Spleen (tissue), 7 donors: ENCODE measurements at regions not wholly inside any gene's neighbourhood (a gene's known extent, or its start where the extent isn't known, plus 50 kb on each side); places are given as distances from the start of the nearest gene placed in this dataset.

Source experiments
- POLR2A ChIP-seq, 3 donors: fragments of 450-650 bp; IDR thresholded peaks; one replicate each; pipeline ENCODE4 v1.5.1; 2017; ENCODE audit warnings: antibody characterized with exemption in 3 of 3, mild to moderate bottlenecking in 1 of 3
- POLR2AphosphoS5 ChIP-seq, 3 donors: sonication (generic); formaldehyde crosslinking; IDR thresholded peaks; one replicate each; pipeline ENCODE4 v1.5.1; 2017; ENCODE audit warnings: antibody characterized with exemption in 3 of 3
- TF ChIP-seq, protein P1 (sequence below), 11 experiments: fragments of 200-600 bp in 7 of 11; fragments of 450-650 bp in 4 of 11; sonication (generic) in 4 of 11; IDR thresholded peaks in 8 of 11; conservative IDR thresholded peaks in 3 of 11; 1 replicate in 7 of 11; 2 replicates in 4 of 11; pipeline versions ENCODE4 v1.4.0 to v1.8.0; 2016 to 2021; ENCODE audit warnings: antibody characterized with exemption in 11 of 11, inconsistent platforms in 4 of 11, mild to moderate bottlenecking in 1 of 11
- donor health status: DM: no; HTN: no; CAD: no; lungs with moderate emphysema.
- donor health status: DM: no; HTN: no; CAD: no.
- donor health status: DM: no; HTN: no; CAD: no.

DNA sequence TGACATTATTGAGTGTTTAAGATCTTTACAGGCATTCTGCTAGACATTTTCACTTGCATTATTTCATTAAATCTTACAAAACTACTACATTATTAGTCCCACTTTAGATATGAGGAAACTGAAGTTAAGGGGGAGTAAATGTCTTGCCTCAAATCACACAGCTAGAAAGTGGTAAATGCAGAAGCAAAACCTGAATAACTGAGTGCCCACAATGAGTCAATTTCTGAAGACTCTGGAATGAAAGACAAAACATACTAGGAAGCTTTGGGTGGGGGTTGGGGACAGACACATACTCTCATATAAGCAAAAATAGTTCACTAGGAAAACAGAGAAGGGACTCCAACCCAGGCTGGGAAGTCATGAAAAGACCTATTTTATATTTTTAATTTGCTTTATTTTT lies 214.4 kb upstream of the LRATD1 start:
- TF ChIP-seq, protein P1, sequence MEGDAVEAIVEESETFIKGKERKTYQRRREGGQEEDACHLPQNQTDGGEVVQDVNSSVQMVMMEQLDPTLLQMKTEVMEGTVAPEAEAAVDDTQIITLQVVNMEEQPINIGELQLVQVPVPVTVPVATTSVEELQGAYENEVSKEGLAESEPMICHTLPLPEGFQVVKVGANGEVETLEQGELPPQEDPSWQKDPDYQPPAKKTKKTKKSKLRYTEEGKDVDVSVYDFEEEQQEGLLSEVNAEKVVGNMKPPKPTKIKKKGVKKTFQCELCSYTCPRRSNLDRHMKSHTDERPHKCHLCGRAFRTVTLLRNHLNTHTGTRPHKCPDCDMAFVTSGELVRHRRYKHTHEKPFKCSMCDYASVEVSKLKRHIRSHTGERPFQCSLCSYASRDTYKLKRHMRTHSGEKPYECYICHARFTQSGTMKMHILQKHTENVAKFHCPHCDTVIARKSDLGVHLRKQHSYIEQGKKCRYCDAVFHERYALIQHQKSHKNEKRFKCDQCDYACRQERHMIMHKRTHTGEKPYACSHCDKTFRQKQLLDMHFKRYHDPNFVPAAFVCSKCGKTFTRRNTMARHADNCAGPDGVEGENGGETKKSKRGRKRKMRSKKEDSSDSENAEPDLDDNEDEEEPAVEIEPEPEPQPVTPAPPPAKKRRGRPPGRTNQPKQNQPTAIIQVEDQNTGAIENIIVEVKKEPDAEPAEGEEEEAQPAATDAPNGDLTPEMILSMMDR (IDR thresholded peaks at IDR 0.05 in 8 of 11, conservative IDR thresholded peaks at IDR 0.05 in 3 of 11): no peak
- TF ChIP-seq POLR2A (IDR thresholded peaks at IDR 0.05) (no peak), POLR2AphosphoS5 (IDR thresholded peaks at IDR 0.05) (no peak)
